ENCODE measurements at regions not wholly inside any gene's neighbourhood (a gene's known extent, or its start where the extent isn't known, plus 50 kb on each side); places are given as distances from the start of the nearest gene placed in this dataset.

- H3K27ac ChIP-seq (ENCODE audit: low read depth): no peak overlapping the region
- DNase-seq (ENCODE audit: low spot score) (no peak), ATAC-seq (no peak)
- no peaks in the 10 kb centered on the region for H3K79me2 ChIP-seq (replicated peaks; ENCODE audit: insufficient read depth)
- H3K4me1 ChIP-seq (ENCODE audit: insufficient read depth): no peaks in the 10 kb centered on the region
- H3K27me3 ChIP-seq (ENCODE audit: insufficient read depth): no peaks in the 10 kb centered on the region
- no peaks in the 10 kb centered on the region for H3F3A ChIP-seq (replicated peaks; ENCODE audit: low read depth)
- no peaks in the 10 kb centered on the region for H3K36me3 ChIP-seq (ENCODE audit: insufficient read depth)
- no peaks in the 10 kb centered on the region for H3K9me3 Mint-ChIP-seq
- no peak overlapping the region for H3K4me3 ChIP-seq
- no peaks in the 10 kb centered on the region for H3K4me1 Mint-ChIP-seq
- H3K27me3 Mint-ChIP-seq (ENCODE audit: insufficient read depth, low read depth, poor library complexity): peaks cover 2% of the 10 kb centered on the region
- H3K27ac Mint-ChIP-seq: no peak overlapping the region
- H4K20me1 ChIP-seq (replicated peaks; ENCODE audit: insufficient read depth): no peaks in the 10 kb centered on the region
- H2AFZ ChIP-seq: no peak overlapping the region
- TF ChIP-seq CTCF (conservative IDR thresholded peaks at IDR 0.05; ENCODE audit: low read depth in 2 of 2) (no peak), CREB1 (CRISPR knock-in tag; IDR thresholded peaks at IDR 0.05; ENCODE audit: low read depth) (no peak), ZNF114 (CRISPR knock-in tag; IDR thresholded peaks at IDR 0.05) (no peak), ZNF331 (CRISPR knock-in tag; IDR thresholded peaks at IDR 0.05; ENCODE audit: low read depth) (no peak), POLR2AphosphoS5 (IDR thresholded peaks at IDR 0.05; ENCODE audit: low read depth) (no peak), EZH2 (IDR thresholded peaks at IDR 0.05; ENCODE audit: low read depth, unreplicated experiment) (no peak), JUNB (IDR thresholded peaks at IDR 0.05; ENCODE audit: unreplicated experiment) (no peak), ZNF462 (CRISPR knock-in tag; IDR thresholded peaks at IDR 0.05) (no peak), ETS1 (IDR thresholded peaks at IDR 0.05) (no peak), REST (IDR thresholded peaks at IDR 0.05; ENCODE audit: unreplicated experiment) (no peak), STAT1 (IDR thresholded peaks at IDR 0.05; ENCODE audit: unreplicated experiment) (no peak), NANOG (IDR thresholded peaks at IDR 0.05; ENCODE audit: borderline replicate concordance) (no peak), EZH2phosphoT487 (IDR thresholded peaks at IDR 0.05; ENCODE audit: unreplicated experiment) (no peak)
- H3K4me3 Mint-ChIP-seq: no peak overlapping the region
- H3K4me2 ChIP-seq: no peak overlapping the region
- 0 out of 2 replicates have a peak, but pooled peaks cover 3% of the 10 kb centered on the region for H3K9me2 ChIP-seq (ENCODE audit: insufficient read depth)
- H3K36me3 Mint-ChIP-seq (ENCODE audit: low read depth): no peaks in the 10 kb centered on the region
Measured at GRCh38 chr4:53659112-53659511, 67.8 kb upstream of the LNX1 start.

All from GM23338 (cell line).